Dendritic cell treated with granulocyte-macrophage colony-stimulating factor and Interleukin-4, amounts not matched to agents 40 ng/mL and 50 ng/mL, for 4 days (primary cell): ENCODE measurements at regions not wholly inside any gene's neighbourhood (a gene's known extent, or its start where the extent isn't known, plus 50 kb on each side); places are given as distances from the start of the nearest gene placed in this dataset.
A peak's percentile ranks its signal among the peaks of the same experiment; 100 is the strongest.

Source experiments
- H3K27ac Mint-ChIP-seq: one replicate; pipeline ENCODE4 v1.8.0; 2022; ENCODE audit warnings: mild to moderate bottlenecking, mixed read lengths
- H3K27me3 Mint-ChIP-seq: one replicate; pipeline ENCODE4 v1.8.0; 2022; ENCODE audit warnings: mild to moderate bottlenecking, mixed read lengths
- H3K36me3 Mint-ChIP-seq: one replicate; pipeline ENCODE4 v1.8.0; 2022; ENCODE audit warnings: low read depth, mixed read lengths
- H3K4me1 Mint-ChIP-seq: one replicate; pipeline ENCODE4 v1.8.0; 2022; ENCODE audit warnings: low read depth, mixed read lengths
- H3K4me3 Mint-ChIP-seq: one replicate; pipeline ENCODE4 v1.8.0; 2022; ENCODE audit warnings: mild to moderate bottlenecking, moderate library complexity, mixed read lengths
- H3K9me3 Mint-ChIP-seq: one replicate; pipeline ENCODE4 v1.8.0; 2022; ENCODE audit warnings: mixed read lengths
- intact Hi-C: fragments of 100-400 bp; cut with micrococcal nuclease; formaldehyde crosslinking; loops from one replicate; pipeline ENCODE4 v1.15.0; 2022

DNA sequence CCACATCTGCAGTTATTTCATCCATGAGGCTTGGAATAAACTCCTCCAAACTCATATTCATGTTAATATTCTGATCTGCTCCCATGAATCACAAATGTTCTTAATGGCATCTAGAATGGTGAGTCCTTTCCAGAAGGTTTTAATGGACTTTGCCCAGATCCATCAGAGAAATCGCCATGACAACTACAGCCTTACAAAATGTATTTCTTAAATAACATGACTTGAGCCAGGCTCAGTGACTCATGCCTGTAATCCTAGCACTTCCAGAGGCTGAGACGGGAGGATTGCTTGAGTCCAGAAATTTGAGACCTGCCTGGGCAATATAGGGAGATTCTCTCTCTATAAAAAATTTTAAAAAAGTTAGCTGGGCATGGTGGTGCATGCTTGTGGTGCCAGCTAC is 102.1 kb upstream of the TMEM168 start:
- H3K9me3 Mint-ChIP-seq, result no peaks in the 10 kb centered on the region
- H3K4me3 Mint-ChIP-seq, result no peak overlapping the region
- intact Hi-C loops, result no loop called here
- no peaks in the 10 kb centered on the region for H3K27me3 Mint-ChIP-seq
- no peak overlapping the region for H3K27ac Mint-ChIP-seq
- H3K4me1 Mint-ChIP-seq, result peaks cover 27% of the 10 kb centered on the region
- H3K36me3 Mint-ChIP-seq, result peaks cover 22% of the 10 kb centered on the region

- Mint-ChIP-seq H3K4me1 (peaks cover 26% of the 10 kb centered on the region), H3K27me3 (no peaks in the 10 kb centered on the region), H3K36me3 (peaks cover 22% of the 10 kb centered on the region), H3K27ac (no peak overlapping the region), H3K4me3 (no peak overlapping the region), H3K9me3 (no peaks in the 10 kb centered on the region)
- intact Hi-C loops, result no loop called here
Observed at GRCh38 chr7:112891698-112892097, 101.5 kb upstream of the TMEM168 start.

DNA sequence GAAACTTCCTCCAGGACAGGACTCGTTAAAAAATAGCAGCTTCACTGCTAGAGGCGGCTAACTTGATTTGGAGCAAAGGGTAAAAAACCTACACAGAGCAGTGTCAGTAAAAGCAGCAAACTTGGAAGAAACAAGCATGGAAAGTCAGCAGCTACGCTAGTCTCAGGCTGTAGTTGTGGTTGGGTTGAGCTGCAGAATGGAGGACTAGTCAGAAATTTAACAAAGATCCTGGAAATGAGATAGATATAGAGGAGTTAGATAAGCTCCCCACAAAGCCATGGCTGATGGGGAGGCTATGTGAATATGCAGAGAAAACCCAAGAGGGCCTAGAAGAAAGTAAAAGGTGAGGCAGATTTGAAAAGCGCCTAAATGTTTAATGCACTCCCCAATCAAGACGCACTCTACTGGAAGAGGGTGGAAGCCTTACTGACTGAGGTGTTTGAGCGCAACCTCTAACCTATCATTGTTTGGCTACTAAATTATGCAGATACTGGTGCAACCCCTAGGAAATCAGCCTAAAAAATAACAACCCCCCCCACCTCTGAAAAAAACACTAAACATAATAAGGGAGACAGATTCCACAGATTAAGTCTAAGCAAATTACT is 99.7 kb upstream of the TMEM168 start:
- Mint-ChIP-seq H3K36me3 (peaks cover 36% of the 10 kb centered on the region), H3K27ac (no peak overlapping the region), H3K27me3 (no peaks in the 10 kb centered on the region), H3K9me3 (peaks cover 9% of the 10 kb centered on the region), H3K4me1 (peaks cover 25% of the 10 kb centered on the region), H3K4me3 (no peak overlapping the region)
- intact Hi-C loops, result no loop called here

DNA sequence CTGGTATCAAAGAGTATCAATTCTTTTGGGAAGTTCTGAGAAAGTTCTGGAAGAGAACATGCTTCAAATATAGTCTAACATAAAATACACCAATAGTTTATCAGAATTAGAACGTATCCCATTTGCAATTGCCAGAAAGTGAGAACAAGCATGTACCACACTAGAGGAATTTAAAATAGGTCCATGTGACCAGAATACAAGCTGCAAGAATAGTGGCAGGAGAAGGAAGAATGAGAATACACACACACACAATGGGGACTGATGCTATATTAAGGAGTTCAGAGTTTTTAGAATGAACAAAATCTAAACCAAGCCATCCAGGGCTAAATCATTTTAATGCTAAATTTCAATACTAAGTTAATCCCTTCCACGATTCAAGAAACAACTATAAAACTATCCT is 99.1 kb upstream of the TMEM168 start:
- no peaks in the 10 kb centered on the region for H3K27me3 Mint-ChIP-seq
- H3K27ac Mint-ChIP-seq, result no peak overlapping the region
- peaks cover 16% of the 10 kb centered on the region for H3K9me3 Mint-ChIP-seq
- H3K36me3 Mint-ChIP-seq, result peaks cover 38% of the 10 kb centered on the region
- intact Hi-C loops, result no loop called here
- no peak overlapping the region for H3K4me3 Mint-ChIP-seq
- H3K4me1 Mint-ChIP-seq, result peaks cover 25% of the 10 kb centered on the region

DNA sequence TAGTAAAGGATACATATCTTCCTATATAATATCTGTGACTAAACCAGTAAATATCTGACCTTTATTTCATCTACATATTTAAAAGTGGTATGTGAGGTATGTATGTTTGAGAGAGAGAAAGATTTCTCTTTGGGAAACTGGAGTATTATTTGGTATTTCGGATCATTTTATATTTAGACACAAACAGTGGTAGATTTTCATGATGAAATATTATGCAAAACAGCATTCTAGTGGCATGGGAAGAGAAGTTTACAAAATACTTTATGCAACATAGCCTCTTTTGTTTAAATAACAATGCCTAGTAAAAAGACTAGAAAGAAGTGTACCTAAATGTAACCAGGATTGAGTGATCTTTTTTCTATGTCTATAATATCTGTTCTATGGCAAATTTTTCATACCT is 98.6 kb upstream of the TMEM168 start:
- no peak overlapping the region for H3K4me3 Mint-ChIP-seq
- no peaks in the 10 kb centered on the region for H3K27me3 Mint-ChIP-seq
- intact Hi-C loops, result no loop called here
- H3K9me3 Mint-ChIP-seq, result peaks cover 21% of the 10 kb centered on the region
- H3K36me3 Mint-ChIP-seq, result peaks cover 38% of the 10 kb centered on the region
- H3K4me1 Mint-ChIP-seq, result peaks cover 29% of the 10 kb centered on the region
- no peak overlapping the region for H3K27ac Mint-ChIP-seq

DNA sequence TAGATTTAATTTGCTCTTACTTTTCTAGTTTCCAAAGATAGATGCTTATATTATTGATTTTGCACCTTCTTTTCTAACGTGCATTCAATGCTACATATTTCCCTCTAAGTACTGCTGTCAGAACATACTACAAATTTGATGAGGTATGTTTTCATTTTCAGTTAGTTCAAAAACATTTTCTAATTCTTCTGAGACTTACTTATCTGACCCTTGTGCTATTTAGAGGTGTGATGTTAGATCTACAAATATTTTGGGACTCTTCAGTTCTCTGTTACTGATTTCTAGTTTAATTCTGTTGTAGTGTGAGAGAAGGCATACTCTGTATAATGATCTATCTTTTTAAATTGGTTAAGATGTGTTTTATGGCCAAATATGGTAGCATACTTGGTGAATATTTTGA is 97.8 kb upstream of the TMEM168 start:
- Mint-ChIP-seq H3K27me3 (no peaks in the 10 kb centered on the region), H3K4me1 (peaks cover 36% of the 10 kb centered on the region), H3K27ac (peak overlapping the region; percentile 18), H3K9me3 (peaks cover 25% of the 10 kb centered on the region), H3K4me3 (no peak overlapping the region), H3K36me3 (peaks cover 34% of the 10 kb centered on the region)
- intact Hi-C loops, result no loop called here

DNA sequence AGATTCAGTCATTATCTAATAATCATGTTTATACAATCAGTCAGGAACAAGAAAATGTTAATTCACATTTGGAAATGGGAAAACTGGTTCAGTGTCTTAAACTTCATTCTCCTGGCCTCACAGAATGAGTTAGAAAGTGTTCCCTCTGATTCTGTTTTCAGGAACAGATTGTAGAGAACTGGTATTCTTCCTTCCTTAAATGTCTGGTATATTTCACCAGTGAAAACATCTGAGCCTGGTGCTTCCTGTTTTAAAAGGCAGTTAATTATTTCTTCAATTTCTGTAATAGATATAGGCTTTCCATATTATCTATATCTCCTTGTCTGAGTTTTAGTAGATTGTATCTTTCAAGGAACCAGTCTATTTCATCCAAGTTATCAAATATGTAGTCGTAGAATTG is 97.1 kb upstream of the TMEM168 start:
- intact Hi-C loops, result no loop called here
- Mint-ChIP-seq H3K4me1 (peaks cover 42% of the 10 kb centered on the region), H3K36me3 (peaks cover 33% of the 10 kb centered on the region), H3K27me3 (no peaks in the 10 kb centered on the region), H3K4me3 (no peak overlapping the region), H3K9me3 (peaks cover 25% of the 10 kb centered on the region), H3K27ac (no peak overlapping the region)

DNA sequence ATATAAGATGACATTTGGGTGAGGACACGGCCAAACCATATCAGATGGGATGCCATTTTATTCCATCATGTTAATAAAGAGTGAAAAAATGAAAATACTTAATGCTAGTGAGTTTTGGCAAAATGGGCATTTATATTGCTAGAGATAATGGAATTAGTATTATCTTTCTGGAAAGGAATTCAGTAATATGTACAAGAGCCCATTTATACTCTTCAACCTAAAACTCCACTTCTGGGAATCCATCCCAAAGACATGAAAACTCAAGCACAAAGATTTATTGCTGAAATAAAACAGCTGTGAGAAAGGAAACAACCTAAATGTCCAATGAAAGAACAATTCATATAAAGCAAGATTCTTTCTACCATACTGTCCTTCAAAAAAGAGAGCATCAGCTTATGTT is 96.0 kb upstream of the TMEM168 start:
- intact Hi-C loops, result no loop called here

DNA sequence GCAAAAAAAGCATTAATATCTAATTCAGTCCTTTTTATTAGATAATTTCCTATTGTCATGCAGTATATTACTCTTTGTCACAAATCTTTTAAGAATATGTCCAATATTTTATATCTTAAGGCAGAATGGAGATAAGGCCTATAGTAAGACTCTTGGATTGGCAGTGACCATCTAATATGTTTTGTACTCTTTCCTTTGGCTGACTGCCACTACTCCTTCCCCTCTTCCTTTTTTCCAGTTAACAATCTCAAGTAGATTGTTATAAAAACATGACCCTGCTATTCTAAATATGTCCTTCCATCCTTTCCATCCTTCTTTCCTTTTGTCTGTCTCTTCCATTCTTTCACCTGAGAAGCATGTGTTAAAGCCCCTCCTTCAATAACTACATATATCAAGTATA is 92.8 kb upstream of the TMEM168 start:
- peaks cover 33% of the 10 kb centered on the region for H3K36me3 Mint-ChIP-seq

More for the DNA sequence above, 96.0 kb upstream of the TMEM168 start:
- no peak overlapping the region for H3K4me3 Mint-ChIP-seq
- H3K36me3 Mint-ChIP-seq, result peaks cover 33% of the 10 kb centered on the region
- no peaks in the 10 kb centered on the region for H3K27me3 Mint-ChIP-seq
- peaks cover 25% of the 10 kb centered on the region for H3K9me3 Mint-ChIP-seq
- no peak overlapping the region for H3K27ac Mint-ChIP-seq
- peaks cover 53% of the 10 kb centered on the region for H3K4me1 Mint-ChIP-seq

GRCh38 chr7:112882511-112882910 is 92.3 kb upstream of the TMEM168 start:
- H3K27me3 Mint-ChIP-seq, result no peaks in the 10 kb centered on the region
- no peak overlapping the region for H3K4me3 Mint-ChIP-seq
- H3K36me3 Mint-ChIP-seq, result peaks cover 38% of the 10 kb centered on the region
- H3K4me1 Mint-ChIP-seq, result peaks cover 50% of the 10 kb centered on the region
- intact Hi-C loops, result no loop called here
- peaks cover 25% of the 10 kb centered on the region for H3K9me3 Mint-ChIP-seq
- H3K27ac Mint-ChIP-seq, result peak overlapping the region; percentile 79

More for the DNA sequence above, 92.8 kb upstream of the TMEM168 start:
- Mint-ChIP-seq H3K4me3 (no peak overlapping the region), H3K27me3 (no peaks in the 10 kb centered on the region), H3K9me3 (peaks cover 25% of the 10 kb centered on the region), H3K27ac (peak overlapping the region; percentile 79), H3K4me1 (peaks cover 51% of the 10 kb centered on the region)
- intact Hi-C loops, result no loop called here

DNA sequence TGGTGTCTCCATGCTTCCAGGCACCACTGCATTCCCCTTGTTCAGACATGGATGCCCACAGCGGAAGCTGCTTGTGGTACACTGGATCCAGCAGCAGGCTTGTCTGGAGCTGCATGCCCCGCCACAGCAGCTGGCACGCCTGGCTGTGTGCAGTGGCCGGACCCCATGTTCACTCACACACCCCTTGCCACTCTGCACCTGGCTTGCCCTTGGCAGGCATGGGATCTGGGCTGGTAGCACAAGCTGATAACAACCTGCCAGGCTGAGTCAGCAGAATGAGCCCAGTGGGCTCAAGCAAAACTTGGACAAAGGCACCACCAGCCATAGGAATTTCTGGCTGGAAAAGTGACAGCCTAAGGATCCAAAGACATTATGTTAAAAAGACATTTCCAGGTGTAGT is 91.8 kb upstream of the TMEM168 start:
- H3K36me3 Mint-ChIP-seq, result peaks cover 39% of the 10 kb centered on the region
- no peaks in the 10 kb centered on the region for H3K27me3 Mint-ChIP-seq
- intact Hi-C loops, result no loop called here
- H3K4me3 Mint-ChIP-seq, result no peak overlapping the region
- peaks cover 46% of the 10 kb centered on the region for H3K4me1 Mint-ChIP-seq
- H3K9me3 Mint-ChIP-seq, result peaks cover 25% of the 10 kb centered on the region
- H3K27ac Mint-ChIP-seq, result peak overlapping the region; percentile 79

- Mint-ChIP-seq H3K27me3 (no peaks in the 10 kb centered on the region), H3K9me3 (peaks cover 25% of the 10 kb centered on the region), H3K27ac (no peak overlapping the region), H3K4me3 (no peak overlapping the region), H3K4me1 (peaks cover 45% of the 10 kb centered on the region), H3K36me3 (peaks cover 36% of the 10 kb centered on the region)
- intact Hi-C loops, result no loop called here
Observed at GRCh38 chr7:112880818-112881418, 90.7 kb upstream of the TMEM168 start.

GRCh38 chr7:112877691-112878460 is 87.7 kb upstream of the TMEM168 start:
- H3K27me3 Mint-ChIP-seq, result no peaks in the 10 kb centered on the region
- H3K36me3 Mint-ChIP-seq, result peaks cover 12% of the 10 kb centered on the region
- H3K4me1 Mint-ChIP-seq, result peaks cover 41% of the 10 kb centered on the region
- H3K27ac Mint-ChIP-seq, result no peak overlapping the region
- no peak overlapping the region for H3K4me3 Mint-ChIP-seq
- no peaks in the 10 kb centered on the region for H3K9me3 Mint-ChIP-seq
- intact Hi-C loops, result no loop called here

GRCh38 chr7:112876877-112877276 is 86.7 kb upstream of the TMEM168 start:
- Mint-ChIP-seq H3K4me1 (peaks cover 31% of the 10 kb centered on the region), H3K27ac (no peak overlapping the region), H3K4me3 (no peak overlapping the region), H3K27me3 (no peaks in the 10 kb centered on the region), H3K36me3 (peaks cover 12% of the 10 kb centered on the region), H3K9me3 (no peaks in the 10 kb centered on the region)
- intact Hi-C loops, result no loop called here
